Lung (tissue), 11 donors: ENCODE measurements at regions not wholly inside any gene's neighbourhood (a gene's known extent, or its start where the extent isn't known, plus 50 kb on each side); places are given as distances from the start of the nearest gene placed in this dataset.
A peak's percentile ranks its signal among the peaks of the same experiment; 100 is the strongest.

Experiments used
- ATAC-seq: fragments of 200-7000 bp; cut with Tn5 transposase; one replicate; pipeline ENCODE4 v1.9.1; 2020; ENCODE audit warnings: moderate number of reproducible peaks; ENCODE audit not compliant: insufficient read depth, low FRiP score
- DNase-seq, 3 donors: peaks; one replicate each; pipeline ENCODE4 v3.0.0-alpha.2; 2013 to 2017
- H3K27ac ChIP-seq, 2 donors: one replicate each; pipeline ENCODE4 v1.5.1; 2013; ENCODE audit warnings: mild to moderate bottlenecking in 2 of 2, moderate library complexity in 2 of 2, control low read depth in 1 of 2, inconsistent platforms in 1 of 2, low read depth in 1 of 2, low read length in 1 of 2
- H3K27me3 ChIP-seq, 3 donors: one replicate each; pipeline ENCODE4 v1.5.1; 2013; ENCODE audit warnings: low read length in 2 of 3; ENCODE audit not compliant: control insufficient read depth in 3 of 3, insufficient read depth in 3 of 3
- H3K36me3 ChIP-seq, 4 donors: one replicate each; pipeline ENCODE4 v1.5.1; 2013; ENCODE audit warnings: low read length in 4 of 4, mild to moderate bottlenecking in 1 of 4, moderate library complexity in 1 of 4; ENCODE audit not compliant: control insufficient read depth in 4 of 4, insufficient read depth in 4 of 4
- H3K4me1 ChIP-seq, 5 donors: one replicate each; pipeline ENCODE4 v1.5.1; 2013; ENCODE audit warnings: low read length in 5 of 5, mild to moderate bottlenecking in 2 of 5, moderate library complexity in 1 of 5; ENCODE audit not compliant: control insufficient read depth in 5 of 5, insufficient read depth in 5 of 5
- H3K4me3 ChIP-seq: one replicate; pipeline ENCODE4 v1.5.1; 2013; ENCODE audit warnings: mild to moderate bottlenecking, control low read depth, moderate library complexity
- H3K9ac ChIP-seq, 2 donors: one replicate each; pipeline ENCODE4 v1.5.1; 2013; ENCODE audit warnings: low read length in 2 of 2, control low read depth in 1 of 2; ENCODE audit not compliant: insufficient read depth in 1 of 2
- H3K9me3 ChIP-seq, 4 donors: one replicate each; pipeline ENCODE4 v1.5.1; 2013; ENCODE audit warnings: low read length in 3 of 4, mild to moderate bottlenecking in 1 of 4, moderate library complexity in 1 of 4; ENCODE audit not compliant: control insufficient read depth in 4 of 4, insufficient read depth in 3 of 4
- WGBS, 2 donors: extraction: QIAGEN DNeasy Blood & Tissue Kit; methylation state at CpG; one replicate each; pipeline ENCODE4 v1.1.7; 2013; 5-methylcytosine and 5-hydroxymethylcytosine counted together
- TF ChIP-seq, protein P1 (sequence below): IDR thresholded peaks from 2 replicates; pipeline ENCODE4 v1.5.1; 2012; ENCODE audit warnings: mild to moderate bottlenecking; ENCODE audit errors: control extremely low read depth, extremely low read depth
- donor health status: control.
- donor health status: control.
- donor health status: Bipolar disorder and iron deficiency.
- donor health status: healthy.
- donor health status: DM: yes; HTN: yes; CAD: no.

DNA sequence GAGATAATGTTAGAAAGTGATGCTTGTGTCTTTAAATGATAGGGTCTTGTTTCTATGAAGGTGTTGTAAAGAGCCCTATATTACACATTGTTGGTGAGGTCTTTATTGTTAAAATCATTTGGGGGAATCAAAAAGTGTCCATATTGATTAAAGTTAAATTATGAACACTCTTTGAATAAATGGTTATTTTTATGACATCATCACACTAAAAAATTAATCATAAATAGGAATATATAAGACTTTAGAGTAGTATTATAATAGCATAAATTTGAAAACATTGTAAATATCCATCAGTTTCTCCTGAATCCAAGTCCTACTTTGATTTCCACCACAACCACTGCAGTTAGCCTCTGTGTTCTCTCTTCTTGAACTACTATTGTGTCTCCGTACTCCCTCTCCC lies 136.3 kb downstream of the HTR1A start:
- Histone ChIP-seq H3K4me3 (no peak overlapping the region), H3K27me3 (no peaks in the 10 kb centered on the region), H3K9ac (no peak overlapping the region), H3K27ac (no peak overlapping the region), H3K4me1 (no peaks in the 10 kb centered on the region), H3K9me3 (no peaks in the 10 kb centered on the region), H3K36me3 (no peaks in the 10 kb centered on the region)
- TF ChIP-seq, protein P1, sequence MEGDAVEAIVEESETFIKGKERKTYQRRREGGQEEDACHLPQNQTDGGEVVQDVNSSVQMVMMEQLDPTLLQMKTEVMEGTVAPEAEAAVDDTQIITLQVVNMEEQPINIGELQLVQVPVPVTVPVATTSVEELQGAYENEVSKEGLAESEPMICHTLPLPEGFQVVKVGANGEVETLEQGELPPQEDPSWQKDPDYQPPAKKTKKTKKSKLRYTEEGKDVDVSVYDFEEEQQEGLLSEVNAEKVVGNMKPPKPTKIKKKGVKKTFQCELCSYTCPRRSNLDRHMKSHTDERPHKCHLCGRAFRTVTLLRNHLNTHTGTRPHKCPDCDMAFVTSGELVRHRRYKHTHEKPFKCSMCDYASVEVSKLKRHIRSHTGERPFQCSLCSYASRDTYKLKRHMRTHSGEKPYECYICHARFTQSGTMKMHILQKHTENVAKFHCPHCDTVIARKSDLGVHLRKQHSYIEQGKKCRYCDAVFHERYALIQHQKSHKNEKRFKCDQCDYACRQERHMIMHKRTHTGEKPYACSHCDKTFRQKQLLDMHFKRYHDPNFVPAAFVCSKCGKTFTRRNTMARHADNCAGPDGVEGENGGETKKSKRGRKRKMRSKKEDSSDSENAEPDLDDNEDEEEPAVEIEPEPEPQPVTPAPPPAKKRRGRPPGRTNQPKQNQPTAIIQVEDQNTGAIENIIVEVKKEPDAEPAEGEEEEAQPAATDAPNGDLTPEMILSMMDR = no peak
- DNase-seq (no peak), ATAC-seq (no peak)
- WGBS, 2 donors = 80 to 89% methylated on average over 1 of the region's 1 CpG

- ATAC-seq = no peak
- 78 to 79% methylated on average over 2 of the region's 2 CpGs for WGBS, 2 donors
- no peaks in the 10 kb centered on the region for H3K36me3 ChIP-seq
- no peak for DNase-seq
- TF ChIP-seq, protein P1 = no peak
- H3K27me3 ChIP-seq = no peaks in the 10 kb centered on the region
- no peak overlapping the region for H3K4me3 ChIP-seq
- no peak overlapping the region for H3K9ac ChIP-seq
- no peak overlapping the region for H3K27ac ChIP-seq
- peaks cover 0 to 2% (median 0%) of the 10 kb centered on the region in 5 donors for H3K4me1 ChIP-seq
- no peaks in the 10 kb centered on the region for H3K9me3 ChIP-seq
Measured at GRCh38 chr5:63823583-63823982, 138.7 kb downstream of the HTR1A start.

DNA sequence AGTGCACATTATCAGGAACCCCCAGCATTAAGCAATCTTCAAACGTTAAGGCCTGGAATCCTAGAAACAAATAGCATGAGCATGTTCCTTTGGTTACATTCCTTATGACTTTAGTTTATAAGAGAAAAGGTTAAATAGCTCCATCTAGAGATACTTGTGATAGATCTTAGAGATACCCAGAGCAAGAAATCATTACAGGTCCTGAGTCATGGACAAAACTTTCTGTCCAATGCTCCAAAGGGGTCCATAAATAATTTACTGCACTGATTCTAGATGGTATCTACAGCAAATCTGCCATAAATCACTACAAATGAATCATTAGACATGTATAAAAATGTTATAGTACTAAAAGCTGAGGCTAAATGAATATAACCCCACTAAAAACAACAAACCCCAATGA lies 139.6 kb downstream of the HTR1A start:
- TF ChIP-seq, protein P1 = no peak
- peak in 2 of 3 donors; percentile 25 to 36 for DNase-seq
- H3K27ac ChIP-seq = no peak overlapping the region
- H3K4me1 ChIP-seq = peaks cover 0 to 2% (median 0%) of the 10 kb centered on the region in 5 donors
- H3K9me3 ChIP-seq = no peaks in the 10 kb centered on the region
- 13 to 28% methylated on average over 1 of the region's 1 CpG for WGBS, 2 donors
- ATAC-seq = no peak
- no peak overlapping the region for H3K9ac ChIP-seq
- no peak overlapping the region for H3K4me3 ChIP-seq
- no peaks in the 10 kb centered on the region for H3K27me3 ChIP-seq
- no peaks in the 10 kb centered on the region for H3K36me3 ChIP-seq

DNA sequence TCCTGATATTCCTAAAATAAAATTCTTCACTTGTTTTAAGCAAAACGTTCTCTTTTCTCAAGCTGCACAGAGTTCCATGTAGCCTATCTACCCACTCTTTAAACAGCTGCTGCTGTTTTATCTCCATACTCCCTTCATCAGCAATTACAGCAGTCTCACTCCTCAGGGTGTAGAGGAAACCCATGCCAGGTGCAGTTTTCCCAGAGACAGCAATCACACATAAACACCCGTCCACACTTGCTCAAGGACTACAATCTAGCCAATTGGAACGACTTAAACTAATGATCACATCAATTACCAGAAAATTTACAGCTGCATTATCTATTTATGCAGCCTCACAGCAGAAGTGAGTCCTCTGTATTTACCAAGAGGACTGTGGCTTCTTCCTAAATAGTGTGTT lies 141.7 kb downstream of the HTR1A start:
- Histone ChIP-seq H3K9me3 (peaks cover 0 to 2% (median 0%) of the 10 kb centered on the region in 4 donors), H3K36me3 (no peaks in the 10 kb centered on the region), H3K9ac (no peak overlapping the region), H3K4me3 (no peak overlapping the region), H3K27me3 (no peaks in the 10 kb centered on the region), H3K27ac (no peak overlapping the region), H3K4me1 (peaks cover 0 to 2% (median 0%) of the 10 kb centered on the region in 5 donors)
- no peak for ATAC-seq
- WGBS, 2 donors = 46 to 59% methylated on average over 3 of the region's 3 CpGs
- TF ChIP-seq, protein P1 = no peak
- DNase-seq = no peak
